NCI-H460 (cell line): ENCODE measurements at regions not wholly inside any gene's neighbourhood (a gene's known extent, or its start where the extent isn't known, plus 50 kb on each side); places are given as distances from the start of the nearest gene placed in this dataset.
"Not testable (repeated sequence)": the region's sequence is repeated elsewhere in the genome, so short reads cannot be mapped to it uniquely, and the experiment has no call there.

Experiments used
- DNase-seq: peaks from one replicate; pipeline ENCODE4 v3.0.0-alpha.2; 2016; ENCODE audit warnings: low read depth; ENCODE audit errors: extremely low read depth

DNA sequence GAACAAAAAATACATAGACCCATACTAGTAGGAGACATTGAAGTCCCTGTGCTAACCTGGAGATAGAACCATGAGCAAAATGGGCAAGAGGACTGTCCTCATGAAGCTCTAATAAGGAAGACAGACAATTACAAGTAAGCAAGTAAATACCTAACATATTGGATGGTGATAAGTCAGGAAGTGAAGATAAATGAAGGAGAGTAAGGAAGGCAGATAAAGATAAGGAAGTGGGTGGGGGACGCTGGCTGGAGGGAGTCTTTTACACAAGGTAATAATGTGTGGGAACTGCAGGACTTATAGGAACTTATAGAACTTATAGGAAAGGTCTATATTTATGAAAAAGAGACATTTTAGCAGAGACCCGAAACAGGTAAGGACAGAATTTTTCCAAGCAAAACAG, 148.9 kb upstream of the ABI3BP start:
- no peak for DNase-seq

DNA sequence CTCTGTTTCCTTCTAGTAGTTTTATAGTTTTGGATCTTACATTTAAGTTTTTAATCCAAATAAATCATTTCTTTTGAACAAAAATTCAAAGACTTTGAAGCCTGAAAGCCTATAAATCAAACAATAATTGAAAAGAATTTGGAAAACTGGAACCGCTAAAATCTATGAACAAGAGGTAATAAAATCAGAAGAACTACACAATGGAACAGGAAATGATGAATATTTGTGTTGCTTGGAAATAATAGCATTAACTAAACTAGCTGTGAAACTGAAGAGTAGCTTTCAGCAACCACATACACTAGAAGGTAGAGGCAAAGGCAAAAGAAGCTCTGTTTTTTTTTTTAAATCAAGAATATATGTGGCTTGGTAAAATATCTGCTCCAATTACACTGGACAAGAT, 147.9 kb upstream of the ABI3BP start:
- DNase-seq: no peak

DNA sequence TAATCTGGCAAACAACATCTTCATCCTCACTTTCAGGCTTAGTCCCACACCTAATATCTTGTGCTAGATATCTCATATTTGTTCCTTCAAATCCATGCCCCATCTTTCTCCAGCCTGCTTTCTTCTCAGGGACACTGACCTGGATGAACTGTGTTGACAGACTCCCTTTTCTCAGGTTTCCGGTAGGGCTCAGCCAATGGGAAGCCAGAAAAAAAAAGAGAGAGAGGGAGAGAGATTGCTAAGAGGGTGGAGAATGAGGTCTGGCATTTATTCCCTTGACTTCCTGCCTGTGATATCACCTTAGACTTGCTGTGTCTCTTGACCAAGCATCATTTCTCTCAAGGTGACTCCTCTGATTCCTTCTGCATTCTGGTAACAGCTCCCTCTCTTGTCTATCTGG, 145.6 kb upstream of the ABI3BP start:
- no peak for DNase-seq

DNA sequence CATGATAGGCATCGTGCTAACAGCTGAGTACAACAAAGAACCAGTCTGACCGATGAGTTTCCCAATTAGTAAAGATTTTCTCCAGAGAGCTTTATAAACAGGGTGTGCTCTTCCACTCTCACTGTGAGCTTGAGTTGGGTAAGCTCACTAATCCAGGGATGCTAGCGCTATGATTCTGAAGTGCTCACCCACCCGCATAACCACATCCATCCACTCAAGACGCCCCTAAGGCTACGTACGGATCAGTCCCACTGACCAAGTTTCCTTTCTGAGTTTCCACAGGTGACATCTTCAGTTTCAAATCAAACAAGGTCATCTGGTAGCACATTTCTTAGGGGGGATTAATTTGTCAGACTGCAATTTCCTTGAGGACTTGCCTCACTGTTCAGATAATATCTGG, 141.1 kb upstream of the ABI3BP start:
- no peak for DNase-seq

DNA sequence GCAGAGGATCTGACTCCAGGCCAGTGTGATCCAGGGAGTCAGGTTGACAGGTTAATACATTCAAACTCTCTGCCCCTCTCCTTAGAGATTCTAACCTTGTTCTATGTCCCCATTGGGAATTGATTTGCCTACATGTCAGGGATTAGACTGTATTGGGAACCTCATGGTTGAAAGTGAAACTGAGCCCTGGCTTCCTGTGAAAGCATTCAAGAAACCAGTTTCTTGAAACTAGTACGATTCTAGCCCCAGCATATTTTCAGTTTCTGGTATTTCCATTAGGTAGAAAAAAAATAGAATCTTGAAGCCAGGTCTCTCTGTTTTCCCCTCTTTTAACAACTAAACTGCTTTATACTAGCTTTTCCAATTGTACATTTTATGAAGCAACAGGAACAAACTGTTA, 140.4 kb upstream of the ABI3BP start:
- no peak for DNase-seq

DNA sequence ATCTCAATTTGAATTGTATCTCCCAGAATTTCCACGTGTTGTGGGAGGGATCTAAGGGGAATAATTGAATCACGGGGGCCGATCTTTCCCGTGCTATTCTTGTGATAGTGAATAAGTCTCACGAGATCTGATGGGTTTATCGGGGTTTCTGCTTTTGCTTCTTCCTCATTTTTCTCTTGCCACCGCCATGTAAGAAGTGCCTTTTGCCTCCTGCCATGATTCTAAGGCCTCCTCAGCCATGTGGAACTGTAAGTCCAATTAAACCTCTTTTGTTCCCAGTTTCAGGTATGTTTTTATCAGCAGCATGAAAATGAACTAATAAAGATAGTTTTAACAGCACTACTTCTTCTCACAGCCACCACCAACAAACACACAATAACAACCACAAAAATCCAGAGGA, 140.0 kb upstream of the ABI3BP start:
- DNase-seq: not testable (repeated sequence)

DNA sequence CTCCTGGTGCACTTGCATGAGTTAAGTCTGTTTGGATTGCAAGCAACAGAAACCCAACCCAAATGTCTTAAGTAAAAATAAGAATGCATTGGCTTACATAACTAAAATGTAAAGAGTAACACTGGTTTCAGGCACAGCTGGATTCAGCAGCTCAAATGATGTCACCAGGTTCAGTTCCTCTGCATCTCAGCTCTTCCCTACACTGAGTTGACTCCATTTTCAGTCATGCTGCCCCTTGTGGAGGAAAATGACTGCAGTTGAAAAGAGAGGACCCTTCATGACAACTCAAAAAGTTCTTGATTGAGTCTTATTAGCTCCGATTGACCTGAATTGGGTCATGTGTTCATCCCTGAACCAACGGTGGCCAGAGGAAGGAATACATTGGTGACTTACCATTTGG, 138.5 kb upstream of the ABI3BP start:
- no peak for DNase-seq

DNA sequence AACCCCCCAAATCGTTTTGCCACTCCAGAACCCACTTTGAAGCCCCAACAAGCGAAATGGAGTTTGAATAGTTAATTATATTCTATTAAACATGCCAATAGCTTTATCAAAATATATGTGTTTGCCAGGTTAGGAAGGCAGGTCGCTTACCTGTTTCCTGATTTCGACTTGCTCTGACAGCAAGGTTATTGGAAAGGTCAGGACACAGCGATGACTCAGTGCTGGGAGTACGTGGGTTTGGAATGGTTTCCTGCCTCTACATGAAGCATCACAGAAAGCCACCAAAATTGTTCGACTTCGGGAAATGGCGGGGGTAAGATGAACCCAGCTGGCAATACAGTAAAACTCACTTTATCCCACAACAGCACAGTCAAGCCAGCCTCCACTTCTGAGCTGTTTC, 135.6 kb upstream of the ABI3BP start:
- DNase-seq: no peak

DNA sequence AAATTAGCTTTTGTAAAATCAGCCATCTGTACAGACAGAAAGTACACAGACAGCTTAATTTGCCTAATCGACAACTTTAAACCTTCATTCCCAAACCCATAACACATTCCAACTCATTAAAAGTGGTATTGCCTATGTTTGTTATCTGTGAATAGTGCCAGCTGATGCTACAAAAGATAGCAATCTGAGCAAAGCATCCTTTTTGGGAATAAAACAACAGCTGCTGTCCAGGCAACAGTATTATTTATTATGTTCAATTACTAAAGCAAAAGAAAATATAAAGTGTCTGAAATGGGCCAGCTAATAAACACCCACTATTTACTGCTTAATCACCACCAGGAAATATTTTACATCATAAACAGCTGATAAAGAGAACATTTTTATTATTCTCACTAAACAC, 134.8 kb upstream of the ABI3BP start:
- no peak for DNase-seq

DNA sequence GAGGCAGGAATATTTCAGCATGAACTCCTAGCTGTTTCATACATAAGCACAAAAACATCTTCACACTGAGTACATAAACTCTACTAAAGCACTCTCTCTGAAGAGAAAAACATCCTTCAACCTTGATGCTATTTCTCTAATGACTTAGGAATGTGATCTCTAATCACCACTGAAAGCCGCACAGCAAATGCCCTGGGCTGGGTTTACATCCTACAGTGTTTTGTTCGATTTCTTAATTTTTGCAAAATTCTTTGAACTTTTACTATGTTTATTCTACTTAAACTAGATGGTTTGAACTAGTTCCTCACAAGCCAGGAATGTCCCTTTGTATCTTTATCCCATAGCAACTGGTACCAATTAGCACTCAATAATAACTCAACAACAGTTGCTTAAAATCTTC, 130.9 kb upstream of the ABI3BP start:
- no peak for DNase-seq

DNA sequence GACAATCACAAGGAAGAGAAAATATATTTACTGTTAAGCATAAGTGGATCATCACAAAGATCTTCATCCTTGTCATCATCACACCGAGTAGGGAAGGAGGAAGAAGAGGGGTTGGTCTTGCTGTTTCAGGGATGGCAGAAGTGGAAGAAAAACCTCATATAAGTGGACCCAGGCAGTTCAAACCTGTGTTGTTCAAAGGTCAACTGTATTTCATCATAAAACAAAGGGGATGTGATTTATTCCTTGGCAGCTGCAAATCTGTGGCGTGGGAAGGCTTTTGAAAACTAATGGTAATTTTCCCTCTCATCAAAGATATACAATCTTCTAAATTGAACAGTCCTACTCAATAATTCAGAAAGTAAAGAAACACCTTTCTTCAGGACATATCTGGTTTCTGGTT, 129.9 kb upstream of the ABI3BP start:
- DNase-seq: no peak

DNA sequence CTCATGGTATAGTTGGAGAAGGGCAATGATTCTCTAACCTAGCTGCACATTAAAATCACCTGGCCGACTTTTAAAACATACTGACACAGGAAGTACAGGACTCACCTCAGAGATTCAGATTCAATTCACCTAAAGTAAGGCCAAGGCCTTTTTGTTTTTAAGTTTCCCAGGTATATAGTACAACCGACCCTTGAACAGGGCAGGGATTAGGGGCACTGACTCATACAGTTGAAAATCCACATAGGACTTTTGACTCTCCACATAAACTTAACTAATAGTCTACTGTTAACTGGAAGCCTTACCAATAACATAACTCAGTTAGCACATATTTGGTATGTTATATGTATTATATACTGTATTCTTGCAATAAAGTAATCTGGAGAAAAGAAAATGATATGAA, 129.5 kb upstream of the ABI3BP start:
- DNase-seq: no peak

DNA sequence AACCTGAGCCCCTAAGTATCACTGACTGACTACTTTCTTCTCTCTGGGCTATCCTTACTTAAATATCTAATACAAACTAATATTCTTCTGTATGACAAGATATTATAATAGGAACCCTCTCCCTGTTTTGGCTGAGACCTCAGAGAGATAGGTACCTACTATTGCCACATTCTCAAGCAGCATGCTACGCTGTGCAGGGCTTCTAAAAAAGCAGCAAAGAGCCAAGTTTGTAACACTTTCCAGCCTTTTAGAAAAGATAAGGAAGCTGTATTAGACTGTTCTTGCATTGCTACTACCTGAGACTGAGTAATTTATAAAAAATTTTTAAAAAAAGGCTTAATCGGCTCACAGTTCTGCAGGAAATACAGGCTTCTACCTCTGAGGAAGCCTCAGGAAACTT, 126.8 kb upstream of the ABI3BP start:
- DNase-seq: no peak

DNA sequence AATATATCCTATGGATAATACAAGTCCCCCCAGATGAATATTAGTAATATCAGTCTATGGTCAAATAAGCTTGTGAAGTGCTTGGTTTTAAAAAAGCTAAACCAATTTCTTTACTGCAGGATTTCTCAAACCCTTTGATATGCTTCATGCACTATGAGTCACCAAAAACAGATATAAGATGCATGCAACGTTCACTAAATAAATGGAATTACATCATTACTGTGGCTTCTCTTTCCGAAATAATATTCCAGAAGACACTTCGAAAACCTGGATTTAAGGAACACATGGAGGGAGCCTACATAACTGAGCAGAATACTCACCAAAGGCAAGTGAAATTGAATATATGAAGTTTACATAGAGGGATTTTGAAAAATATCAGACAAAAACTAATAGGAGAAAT, 126.3 kb upstream of the ABI3BP start:
- DNase-seq: no peak

DNA sequence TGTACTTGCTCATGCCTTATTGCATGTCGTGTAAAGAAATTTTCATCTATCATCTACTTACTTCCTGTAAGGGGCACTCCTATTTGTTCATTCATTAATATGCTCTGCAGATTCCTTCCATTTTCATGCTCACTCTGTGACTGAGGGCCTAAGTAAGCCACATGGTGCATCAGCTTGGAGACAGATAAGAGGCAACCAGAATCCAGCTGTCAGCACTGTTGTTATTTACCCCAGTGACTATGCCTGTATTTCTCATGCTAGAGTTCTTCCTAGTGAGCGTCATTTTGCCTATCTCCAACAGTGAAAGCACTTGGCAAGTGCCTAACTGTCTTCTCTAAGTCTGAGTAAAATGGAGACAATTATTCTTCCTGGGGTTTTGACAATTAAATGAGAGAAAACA, 124.8 kb upstream of the ABI3BP start:
- DNase-seq: no peak

DNA sequence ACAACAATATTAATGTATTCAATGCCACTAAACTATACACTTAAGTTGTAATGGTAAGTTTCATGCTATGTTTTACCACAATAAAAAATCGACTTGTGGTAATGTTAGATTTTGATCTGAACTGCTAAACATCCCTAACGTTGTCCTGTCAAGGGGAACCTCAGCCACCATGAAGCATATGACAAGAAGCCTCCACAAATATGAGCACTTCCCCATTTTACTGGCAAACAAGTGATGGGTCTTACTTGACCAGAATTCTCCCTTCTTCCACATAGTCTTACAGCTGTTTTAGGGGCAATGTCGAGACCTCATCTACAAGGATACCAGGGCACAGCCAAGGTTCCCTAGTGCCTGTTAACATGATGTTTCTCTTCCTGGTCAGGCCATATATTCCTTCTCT, 124.2 kb upstream of the ABI3BP start:
- DNase-seq: no peak

DNA sequence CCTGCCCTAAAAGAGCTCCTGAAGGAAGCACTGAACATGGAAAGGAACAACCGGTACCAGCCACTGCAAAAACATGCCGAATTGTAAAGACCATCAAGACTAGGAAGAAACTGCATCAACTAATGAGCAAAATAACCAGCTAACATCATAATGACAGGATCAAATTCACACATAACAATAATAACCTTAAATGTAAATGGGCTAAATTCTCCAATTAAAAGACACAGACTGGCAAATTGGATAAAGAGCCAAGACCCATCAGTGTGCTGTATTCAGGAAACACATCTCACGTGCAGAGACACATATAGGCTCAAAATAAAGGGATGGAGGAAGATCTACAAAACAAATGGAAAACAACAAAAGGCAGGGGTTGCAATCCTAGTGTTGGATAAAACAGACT, 117.1 kb upstream of the ABI3BP start:
- not testable (repeated sequence) for DNase-seq

DNA sequence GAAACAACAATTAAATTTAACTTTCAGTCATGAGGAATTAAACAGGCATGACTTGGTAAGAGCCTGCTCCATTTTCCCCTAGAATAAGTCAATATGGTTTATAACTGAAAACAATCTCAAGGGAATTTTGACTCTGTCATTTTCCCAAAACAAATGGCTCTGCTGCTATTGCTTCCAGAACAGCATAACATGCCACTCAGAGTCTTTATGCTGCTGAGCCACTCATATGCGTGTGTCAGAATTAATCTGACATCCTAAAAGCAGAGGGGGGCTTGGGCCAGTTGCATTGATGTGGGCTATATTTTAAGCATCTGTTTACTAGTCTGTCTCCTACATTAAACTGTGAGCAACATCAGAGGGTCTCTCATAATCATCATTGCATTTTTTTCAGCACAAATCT, 111.1 kb upstream of the ABI3BP start:
- DNase-seq: no peak

DNA sequence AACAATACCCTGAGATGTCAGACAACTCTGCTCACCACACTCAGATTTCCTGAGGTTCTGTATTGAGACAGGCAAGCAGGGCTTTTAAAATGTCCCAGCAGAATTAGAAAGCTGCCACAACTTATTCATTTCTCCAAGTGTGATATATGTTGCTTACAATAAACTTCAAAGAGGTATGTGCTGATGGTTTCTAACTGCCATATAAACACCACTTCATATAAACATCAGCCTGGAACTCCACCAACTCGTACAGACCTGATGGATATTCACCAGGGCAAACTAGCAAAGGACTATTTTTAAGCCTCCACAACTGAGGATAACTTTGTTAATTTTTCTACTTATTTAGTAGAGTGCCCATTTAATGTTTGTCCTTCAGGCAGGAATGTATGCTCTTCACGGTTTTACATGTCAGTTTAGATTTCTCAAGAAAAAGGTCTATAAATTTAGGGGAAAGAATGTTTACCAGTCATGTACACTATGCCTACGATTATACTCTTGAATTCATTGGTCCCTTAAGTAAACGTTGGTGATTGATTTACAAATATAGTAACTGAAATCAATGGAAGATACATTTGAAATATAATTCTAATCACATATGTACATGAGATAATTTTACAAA, 109.6 kb upstream of the ABI3BP start:
- no peak for DNase-seq

DNA sequence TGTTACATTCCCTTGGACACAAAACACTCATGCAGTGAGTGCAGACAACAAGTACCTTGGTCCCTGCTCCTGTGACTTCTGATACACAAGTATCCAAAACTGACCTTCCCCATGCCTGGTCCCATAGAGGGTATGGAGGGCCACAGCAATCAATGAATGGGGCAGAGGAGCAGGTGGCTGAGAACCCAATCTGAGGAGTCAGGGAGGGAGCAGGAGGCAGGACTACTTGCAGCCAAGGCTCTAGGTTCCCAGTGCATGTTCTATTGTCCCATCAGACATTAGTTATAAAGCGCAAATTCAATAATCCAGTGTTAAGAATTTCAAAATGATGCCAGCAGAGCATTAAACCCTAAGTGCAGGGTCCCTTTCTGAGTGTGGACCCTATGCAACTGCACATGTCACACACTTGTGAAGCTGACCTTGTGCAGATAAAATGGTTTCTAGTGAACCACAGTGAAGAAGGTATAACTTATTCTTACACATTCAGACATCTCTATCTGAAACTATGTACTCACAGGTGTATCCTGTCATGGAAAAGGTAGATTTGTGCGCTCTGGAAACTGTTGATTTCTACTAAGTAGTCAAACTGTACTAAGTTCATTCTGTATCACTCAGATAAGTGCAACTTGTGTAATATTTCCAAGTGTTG, 107.3 kb upstream of the ABI3BP start:
- DNase-seq: no peak

DNA sequence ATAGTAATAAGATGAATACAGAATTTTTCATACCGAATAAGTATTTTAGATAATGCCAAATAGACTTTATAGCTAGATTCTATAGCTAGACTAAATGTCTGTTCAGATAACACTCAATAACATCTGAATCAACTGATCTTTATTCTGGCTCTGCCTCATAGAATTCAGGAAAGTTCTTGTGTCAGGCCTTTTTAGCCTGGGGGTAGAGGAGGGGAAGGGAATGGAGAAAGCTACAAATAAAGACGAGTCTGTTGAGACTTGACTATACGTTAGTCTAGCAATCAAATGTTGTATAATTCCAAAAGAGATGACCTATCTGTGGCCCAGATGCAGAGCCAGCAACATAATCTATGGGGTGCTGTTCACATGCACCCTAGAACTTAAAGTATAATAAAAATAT, 106.6 kb upstream of the ABI3BP start:
- no peak for DNase-seq

DNA sequence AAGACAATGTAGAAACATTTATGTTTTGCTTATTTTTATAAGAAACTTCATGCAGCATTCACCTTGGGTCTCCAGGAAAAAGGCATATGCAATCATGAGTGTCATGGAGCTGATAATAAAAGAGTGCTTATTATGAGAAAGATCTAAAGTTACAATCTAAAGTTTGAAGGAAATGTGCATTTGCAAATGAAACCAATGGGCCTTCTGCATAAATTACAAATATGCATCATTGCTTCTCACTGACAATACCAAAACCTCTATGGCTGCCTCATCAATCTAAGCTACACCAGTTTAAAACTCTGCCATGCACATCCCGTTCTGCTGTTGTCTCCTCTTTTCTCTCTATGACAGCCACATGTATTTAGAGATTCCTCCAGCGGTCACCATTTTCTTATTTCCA, 103.2 kb upstream of the ABI3BP start:
- DNase-seq: no peak
